Inflammatory macrophage treated with lipopolysaccharide for 4 hours (primary cell): ENCODE measurements at regions not wholly inside any gene's neighbourhood (a gene's known extent, or its start where the extent isn't known, plus 50 kb on each side); places are given as distances from the start of the nearest gene placed in this dataset.

Source experiments
- DNase-seq: peaks from one replicate; pipeline ENCODE4 v3.0.0-alpha.2; 2020

DNA sequence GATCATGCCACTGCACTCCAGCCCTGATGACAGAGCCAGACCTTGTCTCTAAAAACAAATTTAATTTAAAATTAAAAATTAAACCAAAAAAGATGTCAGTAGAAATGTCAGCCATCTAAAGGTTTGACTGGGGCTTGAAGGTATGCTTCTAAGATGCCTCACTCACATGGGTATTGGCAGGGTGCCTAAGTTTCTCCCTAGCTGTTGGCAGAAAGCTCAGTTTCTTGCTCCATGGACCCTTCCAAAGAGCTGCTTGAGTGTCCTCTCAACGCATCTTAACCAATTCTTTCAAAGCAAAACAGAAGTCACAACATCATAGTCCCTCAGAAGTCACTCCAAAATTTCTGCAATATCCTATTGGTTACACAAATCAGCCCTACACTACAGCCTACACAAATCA is 231.0 kb upstream of the ADGRL2 start:
- DNase-seq = no peak

DNA sequence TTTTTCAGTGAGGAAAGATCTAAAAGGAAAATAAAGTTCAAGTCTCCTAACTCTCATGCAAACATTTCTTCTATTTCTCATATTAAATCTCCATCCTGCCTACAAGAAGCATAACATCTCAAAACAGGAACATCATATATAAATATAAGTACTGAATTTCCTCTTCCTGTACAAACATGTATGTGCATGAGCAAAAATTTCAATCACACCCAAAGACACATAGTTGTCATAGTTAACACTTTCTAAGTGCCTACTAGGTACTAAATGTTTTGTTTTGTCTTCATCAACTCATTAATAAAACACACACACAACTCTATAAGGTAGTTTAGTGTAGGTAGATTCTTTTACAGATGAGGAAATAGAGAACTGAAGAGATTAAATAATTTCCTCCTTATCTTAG is 237.1 kb upstream of the ADGRL2 start:
- DNase-seq = no peak

GRCh38 chr1:81562934-81563333 is 237.8 kb upstream of the ADGRL2 start:
- DNase-seq = no peak

GRCh38 chr1:81560629-81561028 is 240.1 kb upstream of the ADGRL2 start:
- DNase-seq = no peak

DNA sequence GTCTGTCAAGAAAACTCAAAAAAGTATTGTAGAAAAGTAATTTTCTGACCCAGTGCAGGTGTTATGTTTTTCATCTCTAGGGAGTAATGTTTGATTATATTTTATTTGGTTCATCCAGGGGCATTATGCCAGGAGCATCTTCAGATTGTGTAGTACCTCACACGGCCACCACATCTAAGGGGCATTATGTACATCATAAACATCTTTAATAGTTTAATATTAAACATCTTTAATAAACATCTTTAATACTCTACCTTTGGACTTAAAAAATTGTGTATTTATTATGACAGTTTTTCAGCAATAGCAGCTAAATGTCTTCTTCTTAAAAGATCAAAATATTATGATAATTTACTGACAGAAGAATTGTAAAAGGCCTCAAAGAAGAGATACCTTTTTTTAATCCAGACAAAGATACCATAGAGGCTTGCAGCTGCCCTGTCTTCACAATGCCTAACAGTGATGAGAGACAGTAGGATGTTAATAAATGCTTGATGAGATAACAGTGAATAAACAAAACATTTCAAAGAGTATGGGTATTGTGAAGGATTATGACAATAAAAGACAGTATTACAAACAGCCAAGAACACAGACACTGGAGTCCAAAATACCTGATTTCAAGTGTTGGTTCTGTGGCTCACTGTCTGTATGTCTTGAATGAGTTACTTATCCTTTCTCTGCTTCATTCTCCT is 240.9 kb upstream of the ADGRL2 start:
- no peak for DNase-seq

GRCh38 chr1:81558291-81559076 is 242.2 kb upstream of the ADGRL2 start:
- no peak for DNase-seq

DNA sequence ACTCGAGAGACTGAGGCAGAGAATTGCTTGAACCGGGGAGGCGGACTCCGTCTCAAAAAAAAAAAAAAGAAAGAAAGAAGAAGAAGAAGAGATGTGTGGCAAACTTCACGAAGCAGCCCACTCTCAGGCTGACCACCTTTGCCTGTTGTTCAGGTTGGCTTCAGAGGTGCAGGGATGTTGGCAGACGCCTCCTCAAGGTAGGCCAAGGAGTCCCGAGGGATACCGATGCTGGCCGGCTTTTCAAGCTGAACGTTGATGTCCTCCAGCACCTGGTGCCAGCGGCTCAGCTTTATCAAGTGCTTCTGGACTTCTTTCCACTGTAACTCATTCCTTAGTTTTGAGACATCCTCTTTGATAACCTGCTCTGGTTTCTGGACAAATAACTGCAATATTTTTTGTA is 243.8 kb upstream of the ADGRL2 start:
- DNase-seq = no peak

- no peak for DNase-seq
Measured at GRCh38 chr1:81554534-81554933, 246.2 kb upstream of the ADGRL2 start.

GRCh38 chr1:81554108-81554507 is 246.6 kb upstream of the ADGRL2 start:
- no peak for DNase-seq

DNA sequence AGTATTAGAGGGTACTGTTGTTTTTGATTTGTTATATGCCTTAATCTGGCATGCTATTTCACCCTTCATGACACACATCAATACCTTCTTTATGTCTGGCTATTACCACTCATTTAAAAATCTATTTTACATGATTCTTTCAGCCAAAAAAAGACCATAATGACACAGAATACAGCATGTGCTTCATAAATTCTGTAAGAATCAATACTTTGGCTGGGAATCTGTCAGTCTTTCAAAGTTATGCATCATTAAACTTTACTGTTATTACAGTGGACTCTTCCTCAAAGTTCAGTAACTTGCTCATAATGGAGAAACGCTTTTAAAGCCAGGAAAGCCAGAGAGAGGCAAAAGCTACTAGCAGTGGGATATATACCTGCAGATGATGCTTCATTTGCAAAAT is 247.2 kb upstream of the ADGRL2 start:
- no peak for DNase-seq

- no peak for DNase-seq
Measured at GRCh38 chr1:81551946-81552345, 248.8 kb upstream of the ADGRL2 start.

GRCh38 chr1:81550753-81551152 is 250.0 kb upstream of the ADGRL2 start:
- no peak for DNase-seq

- DNase-seq = no peak
Measured at GRCh38 chr1:81549588-81550127, 251.1 kb upstream of the ADGRL2 start.

- no peak for DNase-seq
Measured at GRCh38 chr1:81548918-81549587, 251.7 kb upstream of the ADGRL2 start.

DNA sequence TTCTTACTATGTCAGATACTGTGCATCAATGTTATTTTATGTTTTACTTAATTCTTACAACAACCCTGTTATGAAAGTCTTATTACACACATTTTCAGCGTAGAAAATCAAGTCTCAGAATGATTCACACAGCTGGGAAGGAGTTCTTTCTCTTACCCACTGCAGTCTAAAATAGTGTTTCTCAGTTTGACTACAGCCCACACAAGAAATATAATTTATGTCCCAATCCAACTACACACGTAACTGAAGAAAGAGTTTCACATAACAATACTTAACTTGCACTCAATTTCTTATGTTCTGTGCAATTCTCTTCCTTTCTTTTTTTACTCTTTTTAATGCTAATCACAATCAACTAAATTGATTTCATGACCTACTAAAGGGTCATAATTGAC is 252.8 kb upstream of the ADGRL2 start:
- no peak for DNase-seq

GRCh38 chr1:81547261-81547911 is 253.3 kb upstream of the ADGRL2 start:
- no peak for DNase-seq

GRCh38 chr1:81545734-81546133 is 255.0 kb upstream of the ADGRL2 start:
- DNase-seq = no peak

DNA sequence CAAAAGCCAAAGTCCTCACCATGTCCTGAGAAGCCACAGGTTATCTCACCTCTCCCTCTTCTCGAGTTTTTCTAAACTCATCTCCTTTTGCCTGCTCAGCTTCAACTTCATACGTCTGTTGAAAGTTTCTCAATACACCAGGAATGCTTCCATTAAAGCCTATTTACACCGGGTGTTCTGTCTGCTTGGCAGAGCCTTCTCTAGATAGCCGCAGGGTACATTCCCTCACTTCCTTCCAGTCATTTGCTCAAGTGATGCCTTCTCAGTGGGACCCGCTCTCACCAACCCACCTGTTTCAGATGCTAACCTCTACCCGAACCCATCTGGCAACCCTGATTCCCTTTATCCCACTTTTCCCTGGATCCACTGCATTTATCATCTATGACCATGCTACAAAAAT is 257.0 kb upstream of the ADGRL2 start:
- no peak for DNase-seq

GRCh38 chr1:81542196-81542595 is 258.5 kb upstream of the ADGRL2 start:
- DNase-seq = no peak

DNA sequence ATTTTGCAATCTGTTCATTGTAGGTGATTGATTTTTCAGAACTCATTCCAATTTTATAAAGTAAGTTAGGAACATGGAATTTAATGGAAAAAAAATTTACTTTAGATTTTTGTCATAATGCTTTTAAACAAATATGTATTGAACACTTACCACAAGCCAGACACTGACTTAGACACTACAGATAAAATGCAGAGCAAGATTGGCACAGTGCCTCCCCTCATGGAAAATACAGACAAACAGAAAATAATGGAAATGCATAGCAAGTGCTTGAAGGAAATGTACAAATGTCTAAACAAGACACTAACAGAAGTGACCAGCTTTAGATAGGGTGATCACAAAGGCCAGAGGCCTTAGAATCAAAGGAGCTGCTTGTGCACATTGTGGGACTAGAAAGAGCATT is 260.5 kb upstream of the ADGRL2 start:
- DNase-seq = no peak

- DNase-seq = no peak
Measured at GRCh38 chr1:81529014-81529413, 271.7 kb upstream of the ADGRL2 start.

DNA sequence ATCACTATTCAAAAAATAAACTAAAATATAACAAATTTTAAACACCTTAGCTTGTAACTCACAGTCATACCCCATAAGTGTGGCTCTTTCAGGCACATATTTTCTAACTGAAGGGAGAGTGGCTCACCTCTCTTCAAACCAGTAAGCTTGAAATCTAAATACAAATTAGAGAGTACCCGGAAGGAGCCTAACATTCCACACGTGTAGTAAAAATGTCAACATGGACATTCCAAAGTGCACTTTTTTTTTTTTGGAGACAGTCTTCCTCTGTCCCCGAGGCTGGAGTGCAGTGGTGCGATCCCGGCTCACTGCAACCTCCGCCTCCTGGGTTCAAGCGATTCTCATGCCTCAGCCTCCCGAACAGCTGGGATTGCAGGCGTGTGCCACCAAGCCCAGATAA is 275.6 kb upstream of the ADGRL2 start:
- DNase-seq = no peak

GRCh38 chr1:81519987-81520386 is 280.7 kb upstream of the ADGRL2 start:
- no peak for DNase-seq
